ENCODE measurements at regions not wholly inside any gene's neighbourhood (a gene's known extent, or its start where the extent isn't known, plus 50 kb on each side); places are given as distances from the start of the nearest gene placed in this dataset.

DNA sequence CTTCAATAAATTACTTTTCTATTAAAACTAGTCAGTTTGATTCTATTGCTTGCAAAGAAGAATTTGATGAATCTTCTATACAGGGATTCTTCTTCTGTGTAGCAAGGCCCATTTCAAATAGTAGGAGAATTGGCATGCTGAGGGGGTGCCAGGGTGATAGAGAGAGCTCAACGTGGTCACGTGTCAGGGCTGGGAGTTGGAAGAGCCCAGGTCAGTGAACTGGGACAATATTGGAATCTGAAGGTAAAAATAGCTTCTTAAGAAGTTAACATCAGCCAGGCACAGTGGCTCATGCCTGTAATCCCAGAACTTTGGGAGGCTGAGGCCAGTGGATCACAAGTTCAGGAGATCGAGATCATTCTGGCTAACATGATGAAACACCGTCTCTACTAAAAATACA lies 64.1 kb upstream of the TLE1 start:
- intact Hi-C loops (cut with micrococcal nuclease) (no loop called here), dilution Hi-C loops (cut with MboI; ENCODE audit: extremely low pct_ligation_motif_present, low sequenced_read_pairs) (no loop called here)
- Histone ChIP-seq H3K27me3 (ENCODE audit: control insufficient read depth in 2 of 2, insufficient read depth in 2 of 2, low read length in 2 of 2) (no peaks in the 10 kb centered on the region), H3K4me2 (ENCODE audit: insufficient read depth, low read length) (no peak overlapping the region), H3K4me1 (ENCODE audit: control insufficient read depth, extremely low read depth, insufficient read depth, low read length) (no peaks in the 10 kb centered on the region), H3K27ac (ENCODE audit: insufficient read depth, low read depth, low read length) (no peak overlapping the region), H3K9me1 (replicated peaks; ENCODE audit: control insufficient read depth, extremely low read depth, insufficient read depth, low read length) (no peaks in the 10 kb centered on the region), H3K9ac (replicated peaks; ENCODE audit: extremely low read depth, insufficient read depth, low read length) (no peak overlapping the region), H3K36me3 (ENCODE audit: control insufficient read depth in 2 of 2, extremely low read depth in 1 of 2, insufficient read depth in 2 of 2, low read length in 2 of 2) (no peaks in the 10 kb centered on the region), H3K4me3 (replicated peaks in 1 of 3; ENCODE audit: insufficient read depth in 1 of 3, low read depth in 1 of 3, low read length in 3 of 3) (no peak overlapping the region), H3K79me2 (ENCODE audit: control insufficient read depth, insufficient read depth, low read length) (no peaks in the 10 kb centered on the region), H2AFZ (ENCODE audit: low read depth, low read length) (no peak overlapping the region), H4K20me1 (replicated peaks; ENCODE audit: control insufficient read depth, extremely low read depth, insufficient read depth, low read length) (no peaks in the 10 kb centered on the region), H3K9me3 (replicated peaks; ENCODE audit: control insufficient read depth, insufficient read depth, low read length) (no peaks in the 10 kb centered on the region)
- TF ChIP-seq MAX (IDR thresholded peaks at IDR 0.05; ENCODE audit: insufficient read depth, insufficient read length) (no peak), FOS (IDR thresholded peaks at IDR 0.05; ENCODE audit: borderline replicate concordance, insufficient read depth, low read length) (no peak), EZH2 (IDR thresholded peaks at IDR 0.05; ENCODE audit: borderline replicate concordance, low read depth, low read length, severe bottlenecking) (no peak), POLR2AphosphoS5 (IDR thresholded peaks at IDR 0.05; ENCODE audit: insufficient read depth, low read depth, low read length) (no peak), MYC (IDR thresholded peaks at IDR 0.05; ENCODE audit: low read depth, low read length) (no peak), JUN (IDR thresholded peaks at IDR 0.05; ENCODE audit: borderline replicate concordance, insufficient read depth, insufficient read length, low read depth) (no peak), GATA2 (IDR thresholded peaks at IDR 0.05; ENCODE audit: insufficient read depth, insufficient read length, low read depth, low read length) (no peak), POLR2A (IDR thresholded peaks at IDR 0.05; ENCODE audit: low read depth, low read length) (no peak)
- TF ChIP-seq, protein P1, sequence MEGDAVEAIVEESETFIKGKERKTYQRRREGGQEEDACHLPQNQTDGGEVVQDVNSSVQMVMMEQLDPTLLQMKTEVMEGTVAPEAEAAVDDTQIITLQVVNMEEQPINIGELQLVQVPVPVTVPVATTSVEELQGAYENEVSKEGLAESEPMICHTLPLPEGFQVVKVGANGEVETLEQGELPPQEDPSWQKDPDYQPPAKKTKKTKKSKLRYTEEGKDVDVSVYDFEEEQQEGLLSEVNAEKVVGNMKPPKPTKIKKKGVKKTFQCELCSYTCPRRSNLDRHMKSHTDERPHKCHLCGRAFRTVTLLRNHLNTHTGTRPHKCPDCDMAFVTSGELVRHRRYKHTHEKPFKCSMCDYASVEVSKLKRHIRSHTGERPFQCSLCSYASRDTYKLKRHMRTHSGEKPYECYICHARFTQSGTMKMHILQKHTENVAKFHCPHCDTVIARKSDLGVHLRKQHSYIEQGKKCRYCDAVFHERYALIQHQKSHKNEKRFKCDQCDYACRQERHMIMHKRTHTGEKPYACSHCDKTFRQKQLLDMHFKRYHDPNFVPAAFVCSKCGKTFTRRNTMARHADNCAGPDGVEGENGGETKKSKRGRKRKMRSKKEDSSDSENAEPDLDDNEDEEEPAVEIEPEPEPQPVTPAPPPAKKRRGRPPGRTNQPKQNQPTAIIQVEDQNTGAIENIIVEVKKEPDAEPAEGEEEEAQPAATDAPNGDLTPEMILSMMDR (IDR thresholded peaks at IDR 0.05; ENCODE audit: extremely low read depth in 1 of 2, insufficient read depth in 1 of 2, low read depth in 1 of 2, low read length in 2 of 2) = no peak
- no TSS peak for BruUV-seq (replicated peaks)
- DNase-seq (ENCODE audit: low read depth, low spot score) (no peak), FAIRE-seq (no peak)
- POLR2A ChIA-PET = no interaction called here
- CTCF ChIA-PET = no interaction called here

Data from endothelial cell of umbilical vein (primary cell).